ENCODE measurements at regions not wholly inside any gene's neighbourhood (a gene's known extent, or its start where the extent isn't known, plus 50 kb on each side); places are given as distances from the start of the nearest gene placed in this dataset.

- TF ChIP-seq, protein P1, sequence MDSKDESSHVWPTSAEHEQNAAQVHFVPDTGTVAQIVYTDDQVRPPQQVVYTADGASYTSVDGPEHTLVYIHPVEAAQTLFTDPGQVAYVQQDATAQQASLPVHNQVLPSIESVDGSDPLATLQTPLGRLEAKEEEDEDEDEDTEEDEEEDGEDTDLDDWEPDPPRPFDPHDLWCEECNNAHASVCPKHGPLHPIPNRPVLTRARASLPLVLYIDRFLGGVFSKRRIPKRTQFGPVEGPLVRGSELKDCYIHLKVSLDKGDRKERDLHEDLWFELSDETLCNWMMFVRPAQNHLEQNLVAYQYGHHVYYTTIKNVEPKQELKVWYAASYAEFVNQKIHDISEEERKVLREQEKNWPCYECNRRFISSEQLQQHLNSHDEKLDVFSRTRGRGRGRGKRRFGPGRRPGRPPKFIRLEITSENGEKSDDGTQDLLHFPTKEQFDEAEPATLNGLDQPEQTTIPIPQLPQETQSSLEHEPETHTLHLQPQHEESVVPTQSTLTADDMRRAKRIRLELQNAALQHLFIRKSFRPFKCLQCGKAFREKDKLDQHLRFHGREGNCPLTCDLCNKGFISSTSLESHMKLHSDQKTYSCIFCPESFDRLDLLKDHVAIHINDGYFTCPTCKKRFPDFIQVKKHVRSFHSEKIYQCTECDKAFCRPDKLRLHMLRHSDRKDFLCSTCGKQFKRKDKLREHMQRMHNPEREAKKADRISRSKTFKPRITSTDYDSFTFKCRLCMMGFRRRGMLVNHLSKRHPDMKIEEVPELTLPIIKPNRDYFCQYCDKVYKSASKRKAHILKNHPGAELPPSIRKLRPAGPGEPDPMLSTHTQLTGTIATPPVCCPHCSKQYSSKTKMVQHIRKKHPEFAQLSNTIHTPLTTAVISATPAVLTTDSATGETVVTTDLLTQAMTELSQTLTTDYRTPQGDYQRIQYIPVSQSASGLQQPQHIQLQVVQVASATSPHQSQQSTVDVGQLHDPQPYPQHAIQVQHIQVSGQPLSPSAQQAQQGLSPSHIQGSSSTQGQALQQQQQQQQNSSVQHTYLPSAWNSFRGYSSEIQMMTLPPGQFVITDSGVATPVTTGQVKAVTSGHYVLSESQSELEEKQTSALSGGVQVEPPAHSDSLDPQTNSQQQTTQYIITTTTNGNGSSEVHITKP (CRISPR knock-in tag; IDR thresholded peaks at IDR 0.05; ENCODE audit: low read depth), result no peak
- TF ChIP-seq AHR (CRISPR knock-in tag; IDR thresholded peaks at IDR 0.05), result no peak
- TF ChIP-seq ZNF276 (CRISPR knock-in tag; IDR thresholded peaks at IDR 0.05; ENCODE audit: low read depth), result peak; percentile 35; the same call in 1 of the 2 replicates
- TF ChIP-seq ZNF720 (CRISPR knock-in tag; IDR thresholded peaks at IDR 0.05), result no peak
- no peak for TF ChIP-seq MAZ (IDR thresholded peaks at IDR 0.05; ENCODE audit: borderline replicate concordance, low read depth, low read length)
- TF ChIP-seq MAZ (CRISPR knock-in tag; IDR thresholded peaks at IDR 0.05; ENCODE audit: low read depth), result peak; percentile 68
- peak; percentile 21; the same call in 1 of the 2 replicates for TF ChIP-seq ZNF431 (CRISPR knock-in tag; IDR thresholded peaks at IDR 0.05; ENCODE audit: borderline replicate concordance, low read depth)
- peak; percentile 76 for TF ChIP-seq TFDP2 (CRISPR knock-in tag; IDR thresholded peaks at IDR 0.05)
- TF ChIP-seq, protein P2, sequence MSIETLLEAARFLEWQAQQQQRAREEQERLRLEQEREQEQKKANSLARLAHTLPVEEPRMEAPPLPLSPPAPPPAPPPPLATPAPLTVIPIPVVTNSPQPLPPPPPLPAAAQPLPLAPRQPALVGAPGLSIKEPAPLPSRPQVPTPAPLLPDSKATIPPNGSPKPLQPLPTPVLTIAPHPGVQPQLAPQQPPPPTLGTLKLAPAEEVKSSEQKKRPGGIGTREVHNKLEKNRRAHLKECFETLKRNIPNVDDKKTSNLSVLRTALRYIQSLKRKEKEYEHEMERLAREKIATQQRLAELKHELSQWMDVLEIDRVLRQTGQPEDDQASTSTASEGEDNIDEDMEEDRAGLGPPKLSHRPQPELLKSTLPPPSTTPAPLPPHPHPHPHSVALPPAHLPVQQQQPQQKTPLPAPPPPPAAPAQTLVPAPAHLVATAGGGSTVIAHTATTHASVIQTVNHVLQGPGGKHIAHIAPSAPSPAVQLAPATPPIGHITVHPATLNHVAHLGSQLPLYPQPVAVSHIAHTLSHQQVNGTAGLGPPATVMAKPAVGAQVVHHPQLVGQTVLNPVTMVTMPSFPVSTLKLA (IDR thresholded peaks at IDR 0.05), result no peak
- peak; percentile 70; the same call in 1 of the 2 replicates for TF ChIP-seq GABPB1 (CRISPR knock-in tag; IDR thresholded peaks at IDR 0.05)
- TF ChIP-seq SMAD1 (CRISPR knock-in tag; IDR thresholded peaks at IDR 0.05; ENCODE audit: borderline replicate concordance, low read depth), result 0 out of 2 replicates have a peak, but pooled peaks have one; percentile 49
- peak; percentile 90 for TF ChIP-seq ZNF563 (CRISPR knock-in tag; IDR thresholded peaks at IDR 0.05)
- TF ChIP-seq, protein P3, sequence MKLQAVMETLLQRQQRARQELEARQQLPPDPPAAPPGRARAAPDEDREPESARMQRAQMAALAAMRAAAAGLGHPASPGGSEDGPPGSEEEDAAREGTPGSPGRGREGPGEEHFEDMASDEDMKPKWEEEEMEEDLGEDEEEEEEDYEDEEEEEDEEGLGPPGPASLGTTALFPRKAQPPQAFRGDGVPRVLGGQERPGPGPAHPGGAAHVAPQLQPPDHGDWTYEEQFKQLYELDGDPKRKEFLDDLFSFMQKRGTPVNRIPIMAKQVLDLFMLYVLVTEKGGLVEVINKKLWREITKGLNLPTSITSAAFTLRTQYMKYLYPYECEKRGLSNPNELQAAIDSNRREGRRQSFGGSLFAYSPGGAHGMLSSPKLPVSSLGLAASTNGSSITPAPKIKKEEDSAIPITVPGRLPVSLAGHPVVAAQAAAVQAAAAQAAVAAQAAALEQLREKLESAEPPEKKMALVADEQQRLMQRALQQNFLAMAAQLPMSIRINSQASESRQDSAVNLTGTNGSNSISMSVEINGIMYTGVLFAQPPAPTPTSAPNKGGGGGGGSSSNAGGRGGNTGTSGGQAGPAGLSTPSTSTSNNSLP (IDR thresholded peaks at IDR 0.05; ENCODE audit: low read depth, low read length), result no peak
- TF ChIP-seq, protein P4, sequence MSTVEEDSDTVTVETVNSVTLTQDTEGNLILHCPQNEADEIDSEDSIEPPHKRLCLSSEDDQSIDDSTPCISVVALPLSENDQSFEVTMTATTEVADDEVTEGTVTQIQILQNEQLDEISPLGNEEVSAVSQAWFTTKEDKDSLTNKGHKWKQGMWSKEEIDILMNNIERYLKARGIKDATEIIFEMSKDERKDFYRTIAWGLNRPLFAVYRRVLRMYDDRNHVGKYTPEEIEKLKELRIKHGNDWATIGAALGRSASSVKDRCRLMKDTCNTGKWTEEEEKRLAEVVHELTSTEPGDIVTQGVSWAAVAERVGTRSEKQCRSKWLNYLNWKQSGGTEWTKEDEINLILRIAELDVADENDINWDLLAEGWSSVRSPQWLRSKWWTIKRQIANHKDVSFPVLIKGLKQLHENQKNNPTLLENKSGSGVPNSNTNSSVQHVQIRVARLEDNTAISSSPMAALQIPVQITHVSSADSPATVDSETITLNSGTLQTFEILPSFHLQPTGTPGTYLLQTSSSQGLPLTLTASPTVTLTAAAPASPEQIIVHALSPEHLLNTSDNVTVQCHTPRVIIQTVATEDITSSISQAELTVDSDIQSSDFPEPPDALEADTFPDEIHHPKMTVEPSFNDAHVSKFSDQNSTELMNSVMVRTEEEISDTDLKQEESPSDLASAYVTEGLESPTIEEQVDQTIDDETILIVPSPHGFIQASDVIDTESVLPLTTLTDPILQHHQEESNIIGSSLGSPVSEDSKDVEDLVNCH (CRISPR knock-in tag; IDR thresholded peaks at IDR 0.05), result no peak
- TF ChIP-seq AGO2 (optimal IDR thresholded peaks at IDR 0.05; ENCODE audit: low read depth, low read length), result no peak
Observed at GRCh38 chr5:14011089-14012020, 66.9 kb upstream of the DNAH5 start (continued).

Data from HepG2 (cell line).